ENCODE measurements at regions not wholly inside any gene's neighbourhood (a gene's known extent, or its start where the extent isn't known, plus 50 kb on each side); places are given as distances from the start of the nearest gene placed in this dataset.

DNA sequence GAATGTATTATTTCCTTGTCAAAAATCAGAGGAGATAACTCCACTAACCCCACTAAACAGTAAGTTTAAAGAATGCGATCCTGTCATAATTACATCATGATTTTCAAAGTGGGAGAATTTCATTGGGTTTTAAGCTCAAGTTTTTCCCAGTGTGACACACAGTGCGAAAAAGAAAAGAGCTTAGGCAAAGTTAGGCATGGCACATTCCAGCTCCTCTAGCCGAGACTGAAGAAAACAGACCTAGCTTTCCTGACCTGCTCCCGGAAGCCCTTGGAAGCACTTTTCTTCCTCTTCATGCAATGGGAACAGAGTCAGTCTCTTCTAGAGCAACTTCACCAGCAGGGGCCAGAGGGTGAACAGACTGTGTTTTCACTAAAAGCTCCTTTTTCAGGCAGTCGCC, 76.6 kb upstream of the AKIP1 start:
- Mint-ChIP-seq H3K4me1 (ENCODE audit: low read depth) (peaks cover 22% of the 10 kb centered on the region), H3K27me3 (peaks cover 13% of the 10 kb centered on the region), H3K4me3 (no peak overlapping the region), H3K9me3 (no peaks in the 10 kb centered on the region), H3K36me3 (ENCODE audit: low read depth) (no peaks in the 10 kb centered on the region), H3K27ac (no peak overlapping the region)

DNA sequence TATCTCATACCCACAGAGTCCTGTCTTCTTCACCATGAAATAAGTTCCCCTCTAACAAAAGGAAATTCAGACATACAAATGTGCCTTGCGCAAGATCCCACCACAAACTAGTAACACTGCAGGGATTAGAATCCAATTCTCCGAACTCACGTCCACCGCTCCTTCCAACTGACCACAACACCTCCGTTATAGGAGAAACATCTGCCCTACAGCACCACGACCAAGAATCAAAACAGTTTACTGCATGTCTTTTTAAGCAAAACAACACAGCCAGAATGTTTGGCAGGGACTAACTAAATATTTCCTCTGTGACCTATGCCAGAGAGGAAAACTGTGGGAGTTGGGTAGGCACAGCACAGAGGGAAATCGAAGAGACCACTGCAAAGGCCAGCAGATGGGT, 72.7 kb upstream of the AKIP1 start:
- Mint-ChIP-seq H3K4me3 (no peak overlapping the region), H3K9me3 (no peaks in the 10 kb centered on the region), H3K4me1 (ENCODE audit: low read depth) (peaks cover 40% of the 10 kb centered on the region), H3K27me3 (peaks cover 13% of the 10 kb centered on the region), H3K27ac (no peak overlapping the region), H3K36me3 (ENCODE audit: low read depth) (no peaks in the 10 kb centered on the region)

DNA sequence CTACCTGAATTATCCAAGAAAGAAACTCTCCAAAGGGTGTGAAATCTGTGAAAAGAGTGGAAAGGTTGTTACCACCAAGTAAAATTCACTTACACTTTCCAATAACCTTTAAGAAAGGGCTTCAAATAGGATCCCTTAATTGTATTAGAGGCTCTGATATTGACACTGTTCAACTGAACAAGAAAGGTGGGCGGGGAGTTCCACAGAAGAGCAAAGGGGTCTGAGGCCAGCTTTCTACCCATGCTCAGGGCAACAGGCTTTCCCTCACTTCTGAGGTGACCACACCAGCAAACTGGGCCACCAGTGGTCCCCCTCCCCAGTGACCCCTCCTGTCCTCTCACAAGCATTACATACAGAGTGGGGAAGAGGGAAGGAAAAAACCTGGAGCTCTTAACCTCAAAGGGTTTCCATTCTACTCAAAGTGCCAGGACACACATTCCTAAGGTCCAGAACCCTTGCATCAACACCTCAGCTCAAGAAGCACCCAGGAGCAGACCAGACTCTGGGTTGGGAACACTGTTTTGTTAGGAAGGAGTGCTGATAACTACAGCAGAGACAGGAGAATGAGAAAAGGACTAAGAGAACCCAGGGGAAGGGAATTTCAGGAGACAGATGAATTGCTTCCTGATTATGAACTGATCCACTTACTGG, 71.6 kb upstream of the AKIP1 start:
- peaks cover 14% of the 10 kb centered on the region for H3K27me3 Mint-ChIP-seq
- H3K36me3 Mint-ChIP-seq (ENCODE audit: low read depth) = no peaks in the 10 kb centered on the region
- H3K9me3 Mint-ChIP-seq = no peaks in the 10 kb centered on the region
- H3K4me3 Mint-ChIP-seq = no peak overlapping the region
- peak overlapping the region; percentile 63 for H3K27ac Mint-ChIP-seq
- peaks cover 32% of the 10 kb centered on the region for H3K4me1 Mint-ChIP-seq (ENCODE audit: low read depth)

DNA sequence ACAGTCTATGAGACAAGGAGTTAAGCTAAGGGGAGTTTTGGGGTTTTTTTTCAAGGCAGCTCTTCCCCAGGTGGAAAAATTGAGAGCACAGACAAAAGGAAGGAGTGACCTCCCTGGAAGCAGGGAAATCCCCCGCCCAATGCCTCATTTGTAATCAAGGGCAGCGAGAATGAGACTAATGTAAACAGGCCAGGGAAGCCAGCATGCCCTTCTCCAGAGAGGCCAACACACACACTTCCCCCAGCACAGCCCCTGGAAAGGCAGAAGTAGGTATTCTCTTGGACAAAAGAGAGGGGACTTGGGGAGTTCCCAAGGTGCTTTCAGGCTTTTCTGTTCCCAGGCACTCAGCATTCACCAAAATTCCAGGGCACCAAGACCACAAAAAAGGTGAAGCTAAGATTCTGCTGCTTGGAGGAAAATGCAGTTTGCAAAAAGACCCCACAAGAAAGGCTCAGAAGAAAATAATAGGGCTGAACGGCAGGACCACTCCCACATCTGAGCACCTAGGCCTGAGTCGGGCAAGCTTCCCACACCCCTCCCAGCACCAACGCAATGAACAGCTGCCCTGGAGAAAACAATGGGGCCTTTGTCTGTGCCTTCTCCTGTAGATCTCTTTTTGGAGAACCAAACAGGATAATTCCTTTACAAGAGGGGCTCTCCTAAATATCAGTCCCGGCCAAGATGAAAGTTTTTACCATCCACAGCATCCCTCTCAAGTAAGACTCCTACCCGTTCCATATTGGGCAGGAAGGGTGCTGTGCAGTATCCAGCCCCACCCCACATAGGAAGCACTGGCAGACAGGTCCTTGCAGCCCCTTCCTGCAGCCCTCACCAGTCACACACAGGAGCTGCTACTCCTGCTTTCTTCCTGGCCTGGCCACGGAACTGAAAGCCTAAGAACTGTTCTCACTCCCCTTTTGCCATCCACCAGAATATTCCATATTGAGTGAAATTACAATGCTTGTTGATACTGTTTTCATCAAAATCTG, 70.7 kb upstream of the AKIP1 start:
- Mint-ChIP-seq H3K27me3 (peaks cover 12% of the 10 kb centered on the region), H3K4me3 (no peak overlapping the region), H3K4me1 (ENCODE audit: low read depth) (peaks cover 32% of the 10 kb centered on the region), H3K27ac (peak overlapping the region; percentile 63), H3K36me3 (ENCODE audit: low read depth) (no peaks in the 10 kb centered on the region), H3K9me3 (no peaks in the 10 kb centered on the region)

DNA sequence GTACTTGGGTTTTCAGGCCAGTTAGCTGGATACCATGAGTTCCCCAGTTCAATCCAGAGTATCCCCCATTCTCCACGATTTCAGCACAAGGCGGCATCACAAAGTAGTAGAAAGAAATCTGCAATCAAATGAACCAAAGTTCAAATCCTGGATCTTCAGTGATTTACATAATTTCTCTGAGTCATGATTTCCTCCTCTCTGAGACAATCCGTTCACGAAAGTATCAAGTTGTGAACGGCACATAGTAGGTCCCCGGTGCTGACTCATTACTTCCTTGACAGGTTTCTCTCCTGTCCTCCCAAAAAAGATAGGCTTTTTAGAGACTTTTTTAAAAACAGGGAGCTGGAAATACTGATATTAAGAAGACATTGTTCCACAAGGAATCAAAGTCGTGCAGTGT, 69.1 kb upstream of the AKIP1 start:
- Mint-ChIP-seq H3K27ac (no peak overlapping the region), H3K36me3 (ENCODE audit: low read depth) (no peaks in the 10 kb centered on the region), H3K4me1 (ENCODE audit: low read depth) (peaks cover 32% of the 10 kb centered on the region), H3K9me3 (no peaks in the 10 kb centered on the region), H3K4me3 (no peak overlapping the region), H3K27me3 (peaks cover 18% of the 10 kb centered on the region)

DNA sequence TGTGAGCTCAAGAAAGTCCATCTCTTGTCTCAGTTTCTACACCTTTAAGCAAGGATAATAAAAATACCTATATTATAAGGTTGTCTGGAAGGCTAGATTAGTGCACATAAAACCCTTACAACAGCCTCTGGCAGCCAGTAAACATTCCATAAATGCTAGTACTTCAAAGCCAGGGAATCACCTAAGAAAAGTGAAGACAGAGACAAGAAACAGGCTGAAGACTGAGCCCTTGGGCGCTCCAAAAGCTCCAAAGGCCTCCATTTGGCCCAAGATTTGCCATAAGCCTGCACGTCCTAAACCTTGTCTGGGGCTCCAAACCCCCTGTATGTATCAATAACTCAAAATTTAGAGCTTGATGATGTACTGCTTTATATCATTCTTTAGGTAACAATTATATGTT, 52.2 kb upstream of the AKIP1 start:
- Mint-ChIP-seq H3K9me3 (no peaks in the 10 kb centered on the region), H3K4me1 (ENCODE audit: low read depth) (no peaks in the 10 kb centered on the region), H3K27ac (no peak overlapping the region), H3K27me3 (peaks cover 22% of the 10 kb centered on the region), H3K4me3 (no peak overlapping the region), H3K36me3 (ENCODE audit: low read depth) (no peaks in the 10 kb centered on the region)

Measured in stimulated activated naive CD8-positive, alpha-beta T cell treated with anti-CD3 and anti-CD28 coated beads, Interleukin-15, Interleukin-2, amounts not matched to agents 100 ng/mL and 50 ng/mL, for 24 hours (primary cell).